RWPE2 (cell line): ENCODE measurements at regions not wholly inside any gene's neighbourhood (a gene's known extent, or its start where the extent isn't known, plus 50 kb on each side); places are given as distances from the start of the nearest gene placed in this dataset.

Experiments used
- ATAC-seq: fragments of 200-7000 bp; cut with Tn5 transposase; 3 replicates; pipeline ENCODE4 v1.9.1; 2021; ENCODE audit warnings: low read depth
- DNase-seq: peaks from one replicate; pipeline ENCODE4 v3.0.0-alpha.2; 2020; ENCODE audit warnings: low spot score
- H3K27ac ChIP-seq: fragments of 450-650 bp; 2 replicates; pipeline ENCODE4 v1.5.1; 2017; ENCODE audit warnings: mild to moderate bottlenecking; ENCODE audit not compliant: poor library complexity, severe bottlenecking
- H3K27me3 ChIP-seq: fragments of 250-450 bp; sonication (Bioruptor Pico); 2 replicates; pipeline ENCODE4 v1.5.1; 2021; ENCODE audit warnings: mild to moderate bottlenecking, moderate library complexity; ENCODE audit not compliant: insufficient read depth, poor library complexity, severe bottlenecking
- H3K36me3 ChIP-seq: fragments of 250-450 bp; sonication (Bioruptor Pico); 2 replicates; pipeline ENCODE4 v1.5.1; 2020; ENCODE audit warnings: low read depth, mild to moderate bottlenecking, moderate library complexity
- H3K4me1 ChIP-seq: fragments of 250-450 bp; sonication (Bioruptor Pico); 2 replicates; pipeline ENCODE4 v1.5.1; 2021; ENCODE audit warnings: mild to moderate bottlenecking, moderate library complexity; ENCODE audit not compliant: insufficient read depth, poor library complexity, severe bottlenecking
- H3K4me3 ChIP-seq: fragments of 250-450 bp; sonication (Bioruptor Pico); 2 replicates; pipeline ENCODE4 v1.5.1; 2021; ENCODE audit warnings: mild to moderate bottlenecking, moderate library complexity; ENCODE audit not compliant: severe bottlenecking
- H3K9me3 ChIP-seq: fragments of 250-450 bp; sonication (Bioruptor Pico); 2 replicates; pipeline ENCODE4 v1.5.1; 2021; ENCODE audit warnings: mild to moderate bottlenecking, moderate library complexity; ENCODE audit not compliant: severe bottlenecking
- CTCF ChIP-seq: fragments of 450-650 bp; IDR thresholded peaks from one replicate; pipeline ENCODE4 v1.5.1; 2017; ENCODE audit warnings: mild to moderate bottlenecking, moderate library complexity; ENCODE audit not compliant: poor library complexity, severe bottlenecking

GRCh38 chr18:73452866-73453265 lies 585.1 kb upstream of the NETO1 start:
- Histone ChIP-seq H3K4me1 (no peaks in the 10 kb centered on the region), H3K36me3 (no peaks in the 10 kb centered on the region), H3K4me3 (no peak overlapping the region), H3K27ac (no peak overlapping the region), H3K27me3 (no peaks in the 10 kb centered on the region), H3K9me3 (no peaks in the 10 kb centered on the region)
- no peak for TF ChIP-seq CTCF
- DNase-seq = no peak
- no peak for ATAC-seq

- peak; percentile 54; the same call in 1 of the 3 replicates for ATAC-seq
- no peak overlapping the region for H3K27ac ChIP-seq
Measured at GRCh38 chr18:73446502-73446901, 578.7 kb upstream of the NETO1 start.

GRCh38 chr18:73431620-73432019 lies 563.8 kb upstream of the NETO1 start:
- H3K36me3 ChIP-seq = no peaks in the 10 kb centered on the region
- H3K4me1 ChIP-seq = no peaks in the 10 kb centered on the region
- no peak for TF ChIP-seq CTCF
- DNase-seq (no peak), ATAC-seq (no peak)
- H3K27ac ChIP-seq = no peak overlapping the region
- H3K4me3 ChIP-seq = no peak overlapping the region
- H3K9me3 ChIP-seq = no peaks in the 10 kb centered on the region
- no peaks in the 10 kb centered on the region for H3K27me3 ChIP-seq

More at GRCh38 chr18:73446502-73446901, 578.7 kb upstream of the NETO1 start:
- H3K9me3 ChIP-seq = no peaks in the 10 kb centered on the region
- no peaks in the 10 kb centered on the region for H3K4me1 ChIP-seq
- no peaks in the 10 kb centered on the region for H3K27me3 ChIP-seq
- no peak for DNase-seq
- no peak overlapping the region for H3K4me3 ChIP-seq
- H3K36me3 ChIP-seq = no peaks in the 10 kb centered on the region
- no peak for TF ChIP-seq CTCF

GRCh38 chr18:73421010-73421409 lies 553.2 kb upstream of the NETO1 start:
- no peak for ATAC-seq
- Histone ChIP-seq H3K9me3 (no peaks in the 10 kb centered on the region), H3K4me1 (no peaks in the 10 kb centered on the region), H3K4me3 (no peak overlapping the region), H3K36me3 (no peaks in the 10 kb centered on the region), H3K27me3 (no peaks in the 10 kb centered on the region), H3K27ac (no peak overlapping the region)
- DNase-seq = no peak
- no peak for TF ChIP-seq CTCF

GRCh38 chr18:73419531-73419930 lies 551.7 kb upstream of the NETO1 start:
- no peaks in the 10 kb centered on the region for H3K36me3 ChIP-seq
- TF ChIP-seq CTCF = no peak
- H3K27ac ChIP-seq = no peak overlapping the region
- H3K4me1 ChIP-seq = no peaks in the 10 kb centered on the region
- no peak overlapping the region for H3K4me3 ChIP-seq
- no peak for DNase-seq
- H3K9me3 ChIP-seq = no peaks in the 10 kb centered on the region
- no peak for ATAC-seq
- H3K27me3 ChIP-seq = no peaks in the 10 kb centered on the region
